ENCODE measurements at regions not wholly inside any gene's neighbourhood (a gene's known extent, or its start where the extent isn't known, plus 50 kb on each side); places are given as distances from the start of the nearest gene placed in this dataset.

DNA sequence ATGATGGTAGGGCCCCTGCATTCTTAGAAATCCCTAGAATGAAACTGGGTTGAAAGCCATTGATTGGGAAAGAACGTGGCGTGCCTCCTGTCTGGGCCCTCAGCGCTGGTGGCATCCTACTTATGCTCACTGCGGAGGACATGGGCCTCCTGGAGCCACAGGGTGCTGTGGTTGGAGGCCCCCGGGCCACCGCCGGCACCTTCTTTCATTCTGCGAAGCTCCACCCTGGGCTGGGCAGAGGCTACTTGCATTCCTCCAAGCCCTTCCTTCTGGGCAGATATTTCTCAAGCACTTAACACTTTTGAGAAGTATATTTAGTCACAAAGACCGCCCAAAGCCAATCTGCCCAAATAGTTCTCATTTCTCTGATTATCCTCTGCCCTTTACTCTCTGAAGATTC, 311.9 kb downstream of the MYCN start:
- no peak for TF ChIP-seq ARNTL (CRISPR knock-in tag; IDR thresholded peaks at IDR 0.05; ENCODE audit: borderline replicate concordance, low read depth)
- TF ChIP-seq OSR1 (CRISPR knock-in tag; IDR thresholded peaks at IDR 0.05): no peak
- no peak for TF ChIP-seq TOX (CRISPR knock-in tag; IDR thresholded peaks at IDR 0.05; ENCODE audit: borderline replicate concordance)
- TF ChIP-seq SNAI2 (CRISPR knock-in tag; IDR thresholded peaks at IDR 0.05): no peak
- TF ChIP-seq, protein P1, sequence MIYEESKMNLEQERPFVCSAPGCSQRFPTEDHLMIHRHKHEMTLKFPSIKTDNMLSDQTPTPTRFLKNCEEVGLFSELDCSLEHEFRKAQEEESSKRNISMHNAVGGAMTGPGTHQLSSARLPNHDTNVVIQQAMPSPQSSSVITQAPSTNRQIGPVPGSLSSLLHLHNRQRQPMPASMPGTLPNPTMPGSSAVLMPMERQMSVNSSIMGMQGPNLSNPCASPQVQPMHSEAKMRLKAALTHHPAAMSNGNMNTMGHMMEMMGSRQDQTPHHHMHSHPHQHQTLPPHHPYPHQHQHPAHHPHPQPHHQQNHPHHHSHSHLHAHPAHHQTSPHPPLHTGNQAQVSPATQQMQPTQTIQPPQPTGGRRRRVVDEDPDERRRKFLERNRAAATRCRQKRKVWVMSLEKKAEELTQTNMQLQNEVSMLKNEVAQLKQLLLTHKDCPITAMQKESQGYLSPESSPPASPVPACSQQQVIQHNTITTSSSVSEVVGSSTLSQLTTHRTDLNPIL (CRISPR knock-in tag; IDR thresholded peaks at IDR 0.05; ENCODE audit: low read depth): no peak
- TF ChIP-seq, protein P2, sequence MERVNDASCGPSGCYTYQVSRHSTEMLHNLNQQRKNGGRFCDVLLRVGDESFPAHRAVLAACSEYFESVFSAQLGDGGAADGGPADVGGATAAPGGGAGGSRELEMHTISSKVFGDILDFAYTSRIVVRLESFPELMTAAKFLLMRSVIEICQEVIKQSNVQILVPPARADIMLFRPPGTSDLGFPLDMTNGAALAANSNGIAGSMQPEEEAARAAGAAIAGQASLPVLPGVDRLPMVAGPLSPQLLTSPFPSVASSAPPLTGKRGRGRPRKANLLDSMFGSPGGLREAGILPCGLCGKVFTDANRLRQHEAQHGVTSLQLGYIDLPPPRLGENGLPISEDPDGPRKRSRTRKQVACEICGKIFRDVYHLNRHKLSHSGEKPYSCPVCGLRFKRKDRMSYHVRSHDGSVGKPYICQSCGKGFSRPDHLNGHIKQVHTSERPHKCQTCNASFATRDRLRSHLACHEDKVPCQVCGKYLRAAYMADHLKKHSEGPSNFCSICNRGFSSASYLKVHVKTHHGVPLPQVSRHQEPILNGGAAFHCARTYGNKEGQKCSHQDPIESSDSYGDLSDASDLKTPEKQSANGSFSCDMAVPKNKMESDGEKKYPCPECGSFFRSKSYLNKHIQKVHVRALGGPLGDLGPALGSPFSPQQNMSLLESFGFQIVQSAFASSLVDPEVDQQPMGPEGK (CRISPR knock-in tag; IDR thresholded peaks at IDR 0.05; ENCODE audit: borderline replicate concordance): no peak
